Left cardiac atrium (tissue), 4 donors: ENCODE measurements at regions not wholly inside any gene's neighbourhood (a gene's known extent, or its start where the extent isn't known, plus 50 kb on each side); places are given as distances from the start of the nearest gene placed in this dataset.
"Not testable (repeated sequence)": the region's sequence is repeated elsewhere in the genome, so short reads cannot be mapped to it uniquely, and the experiment has no call there.

ENCODE experiments used
- ATAC-seq, 2 donors: fragments of 200-7000 bp; cut with Tn5 transposase; one replicate each; pipeline ENCODE4 v1.9.1; 2020; ENCODE audit warnings: mild to moderate bottlenecking in 2 of 2, moderate library complexity in 2 of 2
- DNase-seq: peaks from one replicate; pipeline ENCODE4 v3.0.0-alpha.2; 2020
- intact Hi-C, 2 donors: fragments of 100-400 bp; cut with DNase I; formaldehyde crosslinking; loops; one replicate each; pipeline versions ENCODE4 v1.14.1 to v1.15.1; 2022 to 2023
- donor health status: DM: no; HTN: yes; CAD: no.
- donor health status: DM: no; HTN: yes; CAD: no; lungs with severe emphysema.
- donor health status: DM: yes; HTN: yes; CAD: no.
- donor health status: Dilated cardiomyopathy.

DNA sequence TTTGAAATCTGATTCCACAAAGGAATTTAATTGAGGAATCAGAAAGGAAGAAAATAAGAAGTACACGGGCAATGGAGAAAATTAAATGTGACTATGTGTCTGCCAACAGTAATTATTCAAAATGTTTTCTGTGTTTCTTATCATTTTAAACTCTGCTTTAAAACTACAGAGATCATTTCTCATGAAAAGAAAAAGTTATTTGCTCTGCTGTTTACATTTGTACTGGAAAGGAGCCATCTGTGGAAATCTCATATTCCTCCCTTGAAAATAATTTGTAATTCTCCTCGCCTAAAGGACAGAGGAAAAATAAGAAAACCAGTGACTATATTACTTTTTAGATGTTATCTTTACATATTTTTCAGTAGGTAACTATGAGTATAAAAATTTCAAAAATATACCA, 181.9 kb upstream of the MEIS1 start:
- ATAC-seq (no peak), DNase-seq (no peak)
- intact Hi-C loops, result no loop called here

DNA sequence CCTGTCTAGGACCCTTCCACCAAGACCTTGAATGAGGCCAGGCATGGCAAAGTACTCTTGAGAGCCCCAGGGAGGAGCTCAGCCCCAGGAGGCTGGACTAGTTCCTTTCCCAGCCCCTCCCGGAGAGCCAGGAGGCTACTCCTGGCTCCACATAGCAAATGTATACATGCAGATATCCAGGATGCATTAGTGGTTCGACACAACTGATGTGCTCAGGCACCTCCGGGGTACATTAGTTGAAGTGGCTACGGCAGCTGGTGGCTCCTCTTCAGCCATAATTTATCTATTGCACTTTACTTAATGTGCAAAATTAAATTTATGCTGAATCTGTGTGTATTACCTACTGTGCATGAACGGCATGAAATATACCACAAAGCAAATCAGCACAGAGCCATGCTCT, 182.8 kb upstream of the MEIS1 start:
- no peak for ATAC-seq
- no peak for DNase-seq
- intact Hi-C loops, result no loop called here

DNA sequence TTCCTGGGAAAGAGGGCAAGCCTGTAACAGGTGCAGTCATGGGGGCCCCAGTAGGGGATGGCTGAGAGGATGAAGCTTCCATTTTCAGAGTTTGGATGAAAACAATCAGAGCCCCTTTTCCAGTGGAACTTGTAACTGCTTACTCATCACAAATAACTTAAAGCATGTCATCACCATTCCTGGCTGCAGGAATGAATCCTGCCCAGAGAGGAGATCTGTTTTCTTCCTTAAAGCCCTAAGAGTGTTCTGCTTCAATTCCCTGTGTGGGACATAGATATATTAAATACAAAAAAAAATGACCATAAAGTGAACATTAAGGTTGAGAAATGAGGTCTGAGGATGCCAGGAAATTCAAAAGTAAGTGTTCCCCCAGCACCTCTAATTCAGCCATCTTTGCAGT, 183.4 kb upstream of the MEIS1 start:
- ATAC-seq, result no peak

DNA sequence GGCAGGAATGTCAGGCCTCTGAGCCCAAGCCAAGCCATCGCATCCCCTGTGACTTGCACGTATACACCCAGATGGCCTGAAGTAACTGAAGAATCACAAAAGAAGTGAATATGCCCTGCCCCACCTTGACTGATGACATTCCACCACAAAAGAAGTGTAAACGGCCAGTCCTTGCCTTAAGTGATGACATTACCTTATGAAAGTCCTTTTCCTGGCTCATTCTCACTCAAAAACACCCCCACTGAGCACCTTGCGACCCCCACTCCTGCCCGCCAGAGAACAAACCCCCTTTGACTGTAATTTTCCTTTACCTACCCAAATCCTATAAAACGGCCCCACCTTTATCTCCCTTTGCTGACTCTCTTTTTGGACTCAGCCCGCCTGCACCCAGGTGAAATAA, 185.8 kb upstream of the MEIS1 start:
- ATAC-seq, DNase-seq, intact Hi-C loops: not testable (repeated sequence)

More for the DNA sequence above, 183.4 kb upstream of the MEIS1 start:
- no peak for DNase-seq
- intact Hi-C loops, result no loop called here

DNA sequence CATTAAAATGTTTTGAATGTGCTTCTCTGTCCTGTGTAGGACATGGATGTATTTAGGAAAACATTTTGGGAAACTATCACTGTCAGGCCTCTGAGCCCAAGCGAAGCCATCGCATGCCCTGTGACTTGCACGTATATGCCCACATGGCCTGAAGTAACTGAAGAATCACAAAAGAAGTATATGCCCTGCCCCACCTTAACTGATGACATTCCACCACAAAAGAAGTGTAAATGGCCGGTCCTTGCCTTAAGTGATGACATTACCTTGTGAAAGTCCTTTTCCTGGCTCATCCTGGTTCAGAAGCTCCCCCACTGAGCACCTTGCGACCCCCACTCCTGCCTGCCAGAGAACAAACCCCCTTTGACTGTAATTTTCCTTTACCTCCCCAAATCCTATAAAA, 191.1 kb upstream of the MEIS1 start:
- DNase-seq, intact Hi-C loops, ATAC-seq: not testable (repeated sequence)

DNA sequence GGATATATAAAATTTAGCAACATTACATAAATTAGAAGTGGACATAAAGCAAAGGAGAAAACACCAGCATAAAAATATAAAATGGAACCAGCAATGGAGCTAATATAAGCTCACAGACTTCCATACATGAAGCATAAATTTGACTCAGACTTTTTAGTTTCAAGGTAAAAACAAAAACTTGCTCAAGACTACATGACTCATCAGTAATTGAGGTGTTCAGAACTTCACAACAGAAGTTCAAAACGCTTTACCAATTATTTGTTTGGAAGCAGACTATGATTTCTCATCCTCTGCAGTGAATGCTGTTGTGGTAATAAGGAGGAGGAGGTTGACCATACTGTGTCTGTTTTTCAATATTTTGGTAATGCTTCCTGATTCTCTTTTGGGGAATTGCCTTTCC, 192.0 kb upstream of the MEIS1 start:
- ATAC-seq, DNase-seq, intact Hi-C loops: not testable (repeated sequence)

DNA sequence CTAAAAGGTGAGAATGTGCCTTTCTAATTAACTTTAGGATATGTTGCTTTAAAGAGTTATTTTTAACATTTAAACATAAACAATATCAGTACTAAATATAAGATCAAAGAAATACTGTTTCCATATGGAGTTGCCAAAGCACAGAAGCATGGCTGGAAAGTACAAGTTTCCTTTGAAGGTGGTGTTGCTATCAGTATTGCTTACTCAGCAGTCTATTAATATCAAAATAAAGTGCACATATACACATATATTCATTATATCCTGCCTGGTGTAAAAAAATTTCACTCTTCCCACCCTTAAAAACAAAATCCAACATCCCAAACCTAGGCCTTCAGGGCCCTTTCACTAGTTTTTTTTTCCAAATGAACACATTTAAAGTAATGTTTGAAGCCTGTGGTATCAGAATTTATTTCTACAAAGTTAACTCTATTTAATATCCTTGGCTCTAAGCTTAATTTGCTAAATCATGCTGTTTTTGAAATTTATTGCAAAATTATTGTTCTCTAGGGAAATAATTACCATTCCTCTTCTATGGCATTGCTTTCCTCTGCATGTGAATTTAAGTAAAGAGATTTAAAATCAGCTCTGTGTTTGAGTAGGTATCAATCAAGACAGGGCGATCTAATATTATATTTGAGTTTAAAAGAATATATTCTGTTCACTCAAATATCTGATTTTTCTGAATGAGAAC, 192.7 kb upstream of the MEIS1 start:
- intact Hi-C loops, result no loop called here
- ATAC-seq, result no peak
- DNase-seq, result no peak

DNA sequence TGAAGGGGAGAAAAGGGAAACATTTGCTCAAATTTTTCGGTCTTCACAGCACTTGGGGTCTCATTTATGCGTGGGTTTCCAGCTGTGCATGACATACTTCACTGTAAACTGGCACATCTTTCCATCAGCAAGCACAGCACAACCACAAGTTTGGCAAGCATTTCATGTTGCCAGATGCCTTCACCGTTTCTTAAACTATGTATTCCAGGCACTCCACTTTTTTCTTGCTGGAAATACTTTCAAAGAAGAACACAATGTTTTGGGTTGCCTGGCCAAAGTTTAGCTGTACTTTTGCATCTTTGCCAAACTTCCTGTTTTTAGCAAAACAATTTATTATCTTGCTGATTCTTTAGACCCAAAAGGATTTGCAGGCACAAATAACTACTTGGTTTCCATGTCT, 194.6 kb upstream of the MEIS1 start:
- ATAC-seq (no peak), DNase-seq (no peak)
- intact Hi-C loops, result no loop called here

DNA sequence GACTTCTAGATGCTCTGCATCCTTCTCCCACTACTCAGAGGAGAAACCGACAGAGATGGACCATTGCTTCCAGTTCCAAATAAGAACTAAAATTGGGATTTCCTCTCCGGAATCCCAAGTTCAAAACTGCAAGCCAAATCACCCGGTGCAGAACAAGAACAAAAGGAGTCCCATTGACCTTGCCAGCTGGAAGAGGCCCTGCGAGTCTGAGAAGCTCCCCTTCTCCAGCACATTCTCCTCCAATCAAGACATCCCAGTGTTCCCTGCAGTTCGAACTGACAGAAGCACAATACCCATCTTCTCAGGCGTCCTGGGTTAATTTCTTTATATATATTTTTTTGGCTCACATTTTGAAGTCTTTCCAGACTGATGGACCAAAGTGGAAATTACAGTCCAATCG, 195.3 kb upstream of the MEIS1 start:
- no peak for ATAC-seq
- DNase-seq, result no peak
- intact Hi-C loops, result no loop called here

DNA sequence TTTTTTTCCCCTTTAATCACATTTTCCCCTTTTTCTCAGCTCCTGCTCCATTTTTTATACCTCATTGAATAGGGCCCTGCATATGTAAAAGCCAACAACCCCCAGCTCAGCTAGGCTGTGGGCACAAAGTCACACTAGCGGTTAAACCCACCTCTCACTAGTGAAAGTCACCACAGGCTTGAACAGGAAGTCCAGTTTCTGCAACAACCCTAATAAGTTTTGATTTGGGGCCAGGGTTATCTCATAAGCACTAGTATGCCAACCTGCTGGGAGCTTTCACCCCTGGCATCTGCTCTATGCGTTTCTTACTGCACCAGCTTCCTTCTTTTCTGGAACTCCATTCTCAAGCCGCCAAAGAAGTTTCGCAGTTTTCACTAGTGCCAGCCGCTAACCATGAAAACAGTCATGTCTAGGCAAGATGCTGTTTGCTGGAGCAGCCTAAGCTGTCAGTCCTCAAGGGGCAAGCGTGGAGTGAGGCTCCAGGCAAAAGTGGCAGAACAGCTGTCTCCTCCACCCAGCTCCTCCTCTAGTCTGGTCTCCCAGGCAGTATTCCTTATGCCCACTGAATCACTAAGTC, 197.0 kb upstream of the MEIS1 start:
- no peak for DNase-seq
- no peak for ATAC-seq
- intact Hi-C loops, result no loop called here

DNA sequence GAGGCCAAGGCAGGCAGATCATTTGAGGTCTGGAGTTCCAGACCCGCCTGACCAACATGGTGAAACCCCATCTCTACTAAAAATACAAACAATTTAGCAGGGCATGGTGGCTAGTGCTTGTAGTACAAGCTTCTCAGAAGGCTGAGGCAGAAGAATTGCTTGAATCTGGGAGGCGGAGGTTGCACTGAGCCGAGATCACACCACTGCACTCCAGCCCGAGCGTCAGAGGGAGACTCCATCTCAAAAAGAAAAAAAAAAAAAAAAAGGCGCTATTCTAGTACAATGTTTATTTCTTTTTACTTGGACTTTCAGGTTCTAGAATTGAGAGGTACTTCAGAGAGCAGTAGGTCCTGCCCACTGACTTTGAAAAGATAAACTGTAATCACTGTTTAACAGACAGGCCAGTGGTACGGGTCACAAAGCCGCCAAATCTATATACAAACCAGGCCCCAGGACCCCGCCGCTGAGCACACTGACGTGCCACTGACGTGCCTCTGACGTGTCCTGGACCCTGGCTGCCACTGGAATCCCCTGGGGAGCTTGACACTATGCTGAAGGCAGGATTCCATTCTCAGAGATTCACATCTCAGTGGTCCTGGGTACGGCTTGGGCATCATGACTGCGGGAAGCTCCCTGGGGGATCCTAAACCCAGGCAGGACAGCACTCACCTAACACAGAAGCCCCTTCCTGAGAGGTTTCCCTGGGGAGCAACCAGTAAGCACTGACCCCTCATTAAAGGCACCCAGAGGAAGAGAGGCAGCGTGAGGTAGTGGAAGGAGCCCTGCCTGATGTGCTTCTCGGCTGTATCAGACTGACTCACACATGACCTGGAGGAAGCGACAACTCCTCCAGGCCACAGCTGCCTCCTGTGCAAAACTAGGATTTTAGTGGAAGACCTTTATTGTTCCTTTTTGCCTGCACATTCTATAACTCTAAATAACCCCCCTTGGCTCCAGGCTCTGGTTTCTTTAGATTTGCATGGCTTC, 197.8 kb upstream of the MEIS1 start:
- DNase-seq (no peak), ATAC-seq (peak in 1 of 2 donors; percentile 66)
- intact Hi-C loops, result no loop called here

DNA sequence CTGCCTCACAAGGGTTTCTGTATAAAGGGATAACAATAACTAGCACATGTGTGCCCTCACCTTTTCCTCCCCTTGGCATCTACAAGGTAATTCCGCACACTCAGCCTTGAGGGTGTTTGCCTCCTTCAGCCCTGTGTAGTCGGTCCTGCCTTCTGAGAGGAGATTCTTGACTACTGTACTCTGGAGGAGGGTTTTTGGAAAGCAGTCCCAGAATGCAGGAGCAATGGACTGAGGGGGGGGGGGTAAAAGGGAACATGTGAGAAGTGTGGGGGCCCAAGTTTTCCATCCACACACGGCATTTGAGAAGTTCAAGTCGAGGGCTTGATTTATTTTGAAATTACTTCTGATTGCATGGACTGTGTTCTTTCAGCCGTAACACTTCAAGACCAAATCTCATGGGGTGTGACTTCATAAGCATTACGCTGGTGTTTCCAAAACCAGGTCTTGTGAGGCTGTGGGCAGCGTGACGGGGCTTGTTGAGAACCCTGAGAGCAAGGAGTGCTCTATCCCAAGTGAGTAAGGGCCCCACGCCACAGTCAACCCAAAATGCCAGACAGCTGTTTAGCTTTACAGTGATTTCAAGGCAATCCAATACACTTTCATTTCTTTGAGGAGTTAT, 198.7 kb upstream of the MEIS1 start:
- peak in 1 of 2 donors; percentile 68 for ATAC-seq
- DNase-seq, result peak; percentile 32
- intact Hi-C loops, result no loop called here

DNA sequence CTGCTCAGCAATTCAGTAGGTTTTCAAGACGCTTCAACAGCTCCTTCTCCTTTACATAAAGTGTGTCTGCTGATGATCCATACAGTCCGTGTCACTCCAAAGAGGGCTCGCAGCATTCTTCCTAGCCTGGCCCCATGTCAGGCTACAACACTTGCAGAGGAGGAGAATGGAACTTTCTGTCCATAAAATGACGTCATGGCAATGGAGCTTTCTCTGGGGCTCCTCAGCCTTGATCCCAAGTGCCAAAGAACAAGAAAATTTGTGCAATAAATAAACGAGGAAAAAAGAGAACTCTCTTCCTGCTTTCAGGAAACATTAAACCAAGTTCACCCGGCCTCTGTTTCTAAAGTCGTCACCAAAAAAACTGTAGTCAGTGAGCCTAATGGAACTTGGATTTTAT, 199.5 kb upstream of the MEIS1 start:
- ATAC-seq (no peak), DNase-seq (no peak)
- intact Hi-C loops, result no loop called here

DNA sequence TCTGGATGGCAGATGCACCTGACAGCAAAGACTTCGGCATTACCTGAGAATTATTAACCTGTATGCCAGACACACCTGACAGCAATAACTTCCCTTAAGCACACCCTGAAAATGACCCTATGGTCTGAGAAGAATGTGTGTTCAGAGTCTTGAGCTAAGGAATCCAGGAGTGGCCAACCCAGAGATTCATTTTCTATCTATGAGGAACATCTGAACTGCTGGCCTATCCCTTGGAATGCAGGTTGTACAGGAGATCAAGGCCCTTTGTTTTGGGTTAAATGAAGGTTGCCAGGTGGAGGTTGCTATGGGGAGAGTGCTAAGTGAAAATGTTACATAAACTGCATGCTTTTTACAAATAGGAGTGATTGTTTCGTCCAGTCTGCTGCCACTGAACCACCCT, 200.9 kb upstream of the MEIS1 start:
- intact Hi-C loops, result no loop called here
- ATAC-seq, result no peak
- DNase-seq, result no peak

DNA sequence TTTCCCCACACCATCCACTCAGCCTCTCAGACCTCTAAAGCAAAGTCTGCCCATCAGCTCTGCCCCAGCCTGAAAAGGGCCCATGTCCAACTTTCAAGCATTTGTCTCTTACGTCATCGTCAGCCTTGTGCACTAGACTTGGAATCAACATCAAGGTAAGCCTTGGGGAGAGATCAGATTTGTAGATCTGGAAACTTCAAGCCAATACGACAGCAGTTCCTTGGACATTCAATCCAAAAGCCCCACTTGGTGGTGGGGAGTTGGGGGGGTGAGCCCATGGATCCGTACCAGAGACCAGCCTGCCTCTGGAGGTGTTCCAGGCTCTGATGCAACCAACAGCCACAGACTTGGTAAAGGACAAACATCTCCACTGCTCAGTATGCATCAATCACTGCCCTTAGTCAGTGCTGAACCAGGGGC, 206.8 kb upstream of the MEIS1 start:
- DNase-seq (no peak), ATAC-seq (peak; percentile 34 to 55)
- intact Hi-C loops, result no loop called here

DNA sequence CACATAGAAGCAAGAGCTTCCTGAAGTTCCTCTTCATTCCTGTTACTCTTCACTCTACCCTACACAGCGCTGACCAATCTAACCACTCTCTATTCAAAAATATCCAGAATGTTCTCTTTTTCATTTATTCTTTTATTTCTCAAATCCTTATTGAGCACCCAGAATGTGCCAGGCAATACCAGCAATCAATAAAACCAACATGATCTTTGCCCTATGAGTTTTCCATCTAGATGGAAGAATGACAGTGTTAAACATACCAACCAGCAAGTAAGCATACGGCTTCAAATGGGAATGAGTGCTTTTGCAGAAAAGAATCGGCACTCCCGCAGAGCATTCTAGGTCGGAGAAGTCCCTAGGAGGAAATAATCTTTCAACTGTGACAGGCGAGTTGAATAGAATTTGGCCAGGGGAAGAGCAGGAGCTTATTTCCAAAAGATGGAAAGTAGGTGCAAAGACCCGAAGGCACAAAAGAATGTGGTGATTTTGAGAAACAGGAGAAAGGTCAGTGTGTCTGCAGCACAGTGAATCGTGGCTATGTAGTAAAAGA, 217.8 kb upstream of the MEIS1 start:
- intact Hi-C loops, result no loop called here
- no peak for DNase-seq
- ATAC-seq, result no peak

DNA sequence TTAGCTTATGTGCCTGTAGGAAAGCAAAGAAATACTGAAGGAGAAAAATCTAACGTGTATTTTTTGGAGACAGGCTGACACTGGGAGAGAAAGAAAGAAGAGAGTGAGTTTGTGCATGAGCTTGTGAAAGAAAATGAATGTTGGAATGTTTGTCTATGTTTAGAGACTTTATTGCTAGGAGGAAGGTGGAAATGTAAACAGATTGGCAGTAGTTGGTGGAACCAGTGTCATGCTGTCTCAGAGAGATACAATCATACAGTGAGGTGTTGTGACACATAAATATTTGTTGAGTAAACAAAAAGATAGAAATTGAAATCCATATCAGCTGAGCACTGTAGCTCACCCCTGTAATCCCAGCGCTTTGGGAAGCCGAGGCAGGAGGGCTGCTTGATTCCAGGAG, 222.2 kb upstream of the MEIS1 start:
- DNase-seq (no peak), ATAC-seq (no peak)
- intact Hi-C loops, result no loop called here

DNA sequence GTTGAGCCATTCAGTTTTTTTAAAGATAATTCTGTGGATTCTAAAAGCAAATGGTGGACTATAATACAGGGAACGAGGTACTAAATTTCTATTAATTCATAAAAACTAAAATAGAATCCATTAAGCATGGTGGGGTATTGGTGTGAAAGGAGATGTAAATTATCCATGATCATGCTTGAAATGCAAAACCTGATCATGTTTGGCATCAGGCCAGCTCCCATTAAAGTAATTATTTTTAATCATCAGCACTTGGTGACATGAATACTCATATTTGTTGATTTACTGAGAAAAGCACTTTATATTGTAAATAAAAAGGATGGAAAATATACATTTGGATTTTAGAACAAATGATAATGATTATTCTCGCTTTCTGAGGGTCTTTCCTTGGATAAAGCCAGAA, 232.3 kb upstream of the MEIS1 start:
- no peak for ATAC-seq
- intact Hi-C loops, result no loop called here
- no peak for DNase-seq

DNA sequence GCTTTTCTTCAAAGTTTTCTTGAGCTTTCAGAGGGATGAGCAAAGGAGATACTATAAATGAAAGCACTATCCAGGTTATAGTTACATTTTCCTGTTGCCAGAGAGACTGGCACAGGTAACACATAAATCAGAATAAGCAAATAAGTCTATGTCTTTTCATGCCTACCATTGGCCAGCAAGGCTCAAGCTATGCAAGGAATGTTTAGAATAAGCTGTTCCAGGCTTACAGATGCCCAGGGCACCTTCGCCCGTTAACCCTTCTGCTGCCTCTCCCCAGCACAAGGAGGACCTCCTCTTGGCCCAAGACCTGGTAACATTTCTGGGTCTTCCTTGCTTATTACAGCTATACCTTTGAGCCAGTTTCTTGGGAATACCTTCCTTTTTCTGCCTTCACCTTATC, 233.7 kb upstream of the MEIS1 start:
- intact Hi-C loops, result no loop called here
- no peak for DNase-seq
- no peak for ATAC-seq

DNA sequence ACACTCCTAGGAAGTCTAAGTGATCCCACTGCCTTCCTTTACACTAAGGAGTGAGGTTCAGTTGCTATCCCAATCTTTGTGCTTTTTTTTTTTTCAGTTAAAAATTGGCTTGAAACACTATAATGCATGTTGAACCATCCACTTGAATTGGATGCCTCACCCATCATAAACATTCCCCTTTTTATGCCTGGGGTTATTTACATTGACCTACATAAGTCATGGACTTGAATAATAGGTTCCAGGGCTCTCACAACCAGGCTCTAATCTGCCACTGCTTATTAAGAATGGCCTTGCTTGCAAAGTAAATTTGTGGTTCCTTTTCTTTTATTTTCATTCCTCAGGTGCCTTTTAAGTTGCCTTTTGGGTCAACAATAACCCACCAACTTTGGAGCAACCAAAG, 236.1 kb upstream of the MEIS1 start:
- DNase-seq (no peak), ATAC-seq (no peak)
- intact Hi-C loops, result no loop called here
